Smooth muscle cell (in vitro differentiated cells): ENCODE measurements at regions not wholly inside any gene's neighbourhood (a gene's known extent, or its start where the extent isn't known, plus 50 kb on each side); places are given as distances from the start of the nearest gene placed in this dataset.

Experiments
- DNase-seq: peaks from one replicate; lab custom pipeline; 2025; ENCODE audit not compliant: unreplicated experiment; lab: John Stamatoyannopoulos, UW
- H2AFZ ChIP-seq: fragments of 200-600 bp; sonication (generic); 2 replicates; pipeline ENCODE4 v1.6.0; 2016; ENCODE audit warnings: antibody characterized with exemption, low read depth, mild to moderate bottlenecking
- H3F3A ChIP-seq: fragments of 200-600 bp; sonication (generic); 2 replicates; pipeline ENCODE4 v1.6.0; 2017; ENCODE audit warnings: antibody characterized with exemption, low read depth
- H3K27ac ChIP-seq: fragments of 200-600 bp; sonication (generic); 2 replicates; pipeline ENCODE4 v1.5.1; 2016; ENCODE audit warnings: low read depth, mild to moderate bottlenecking
- H3K27me3 ChIP-seq: fragments of 200-600 bp; sonication (generic); 2 replicates; pipeline ENCODE4 v1.6.1; 2016; ENCODE audit warnings: low read depth, mild to moderate bottlenecking
- H3K36me3 ChIP-seq: fragments of 200-600 bp; sonication (generic); 2 replicates; pipeline ENCODE4 v1.5.1; 2016; ENCODE audit warnings: low read depth
- H3K4me1 ChIP-seq: fragments of 200-600 bp; sonication (generic); 2 replicates; pipeline ENCODE4 v1.5.1; 2016; ENCODE audit warnings: low read depth
- H3K4me2 ChIP-seq: fragments of 200-600 bp; sonication (generic); 2 replicates; pipeline ENCODE4 v1.6.0; 2016; ENCODE audit warnings: mild to moderate bottlenecking
- H3K4me3 ChIP-seq: fragments of 200-600 bp; sonication (generic); 2 replicates; pipeline ENCODE4 v1.5.1; 2016; ENCODE audit warnings: mild to moderate bottlenecking
- H3K79me2 ChIP-seq: fragments of 200-600 bp; sonication (generic); 2 replicates; pipeline ENCODE4 v1.6.0; 2016; ENCODE audit warnings: low read depth, mild to moderate bottlenecking
- H3K9ac ChIP-seq: fragments of 200-600 bp; sonication (generic); 2 replicates; pipeline ENCODE4 v1.6.0; 2016; ENCODE audit warnings: low read depth
- H3K9me3 ChIP-seq: fragments of 200-600 bp; sonication (generic); replicated peaks from 2 replicates; pipeline ENCODE4 v1.5.1; 2016; ENCODE audit warnings: low read depth
- H4K20me1 ChIP-seq: fragments of 200-600 bp; sonication (generic); 2 replicates; pipeline ENCODE4 v1.6.0; 2016; ENCODE audit warnings: low read depth
- WGBS: methylation state at CpG from one replicate; pipeline ENCODE4 v1.1.7; 2016; ENCODE audit warnings: low lambda C conversion rate; 5-methylcytosine and 5-hydroxymethylcytosine counted together
- TF ChIP-seq, protein P1 (sequence below): fragments of 200-600 bp; sonication (generic); IDR thresholded peaks from 2 replicates; pipeline ENCODE4 v1.5.1; 2017; ENCODE audit warnings: borderline replicate concordance, mild to moderate bottlenecking, antibody characterized with exemption; ENCODE audit not compliant: insufficient read depth, poor library complexity, severe bottlenecking

DNA sequence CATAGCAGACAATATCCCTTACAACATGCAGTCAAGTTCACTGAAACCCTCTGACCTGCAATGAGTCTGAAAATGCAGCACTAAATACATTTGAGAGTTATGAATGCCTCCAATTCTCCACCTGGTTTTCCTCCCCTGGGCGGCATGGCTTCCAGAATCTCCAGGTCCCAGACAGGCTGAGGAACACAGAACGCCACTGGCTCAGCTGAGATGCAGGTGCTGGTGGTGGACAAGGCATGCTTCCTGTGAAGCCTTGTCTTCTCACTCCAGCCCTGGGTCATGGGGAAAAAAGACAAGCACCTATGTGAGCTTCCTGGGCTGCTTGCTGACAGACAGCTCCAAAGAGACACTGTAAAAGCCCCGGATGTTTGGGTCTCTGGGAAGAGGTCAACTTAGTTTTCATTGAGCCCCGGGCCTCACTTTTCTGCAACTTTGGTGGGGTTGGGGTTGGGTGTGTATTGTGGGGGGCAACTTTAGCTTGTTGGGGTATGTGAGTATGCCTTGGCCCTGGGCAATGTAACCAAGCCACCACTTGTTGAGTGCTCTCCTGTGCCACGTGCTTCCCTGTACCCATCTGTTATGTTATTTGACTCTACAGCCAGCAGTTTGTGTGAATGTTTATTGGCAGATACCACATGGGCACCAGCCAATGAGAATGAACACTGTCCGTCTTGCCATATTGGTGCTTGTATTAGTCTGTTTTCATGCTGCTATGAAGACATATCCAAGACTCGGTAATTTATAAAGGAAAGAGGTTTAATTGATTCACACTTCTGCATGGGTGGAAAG is 127.8 kb downstream of the EMX2 start:
- no peak overlapping the region for H2AFZ ChIP-seq
- no peak for DNase-seq
- H3K36me3 ChIP-seq = no peaks in the 10 kb centered on the region
- TF ChIP-seq, protein P1, sequence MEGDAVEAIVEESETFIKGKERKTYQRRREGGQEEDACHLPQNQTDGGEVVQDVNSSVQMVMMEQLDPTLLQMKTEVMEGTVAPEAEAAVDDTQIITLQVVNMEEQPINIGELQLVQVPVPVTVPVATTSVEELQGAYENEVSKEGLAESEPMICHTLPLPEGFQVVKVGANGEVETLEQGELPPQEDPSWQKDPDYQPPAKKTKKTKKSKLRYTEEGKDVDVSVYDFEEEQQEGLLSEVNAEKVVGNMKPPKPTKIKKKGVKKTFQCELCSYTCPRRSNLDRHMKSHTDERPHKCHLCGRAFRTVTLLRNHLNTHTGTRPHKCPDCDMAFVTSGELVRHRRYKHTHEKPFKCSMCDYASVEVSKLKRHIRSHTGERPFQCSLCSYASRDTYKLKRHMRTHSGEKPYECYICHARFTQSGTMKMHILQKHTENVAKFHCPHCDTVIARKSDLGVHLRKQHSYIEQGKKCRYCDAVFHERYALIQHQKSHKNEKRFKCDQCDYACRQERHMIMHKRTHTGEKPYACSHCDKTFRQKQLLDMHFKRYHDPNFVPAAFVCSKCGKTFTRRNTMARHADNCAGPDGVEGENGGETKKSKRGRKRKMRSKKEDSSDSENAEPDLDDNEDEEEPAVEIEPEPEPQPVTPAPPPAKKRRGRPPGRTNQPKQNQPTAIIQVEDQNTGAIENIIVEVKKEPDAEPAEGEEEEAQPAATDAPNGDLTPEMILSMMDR = no peak
- H3K9me3 ChIP-seq = no peaks in the 10 kb centered on the region
- H3K4me2 ChIP-seq = no peak overlapping the region
- no peak overlapping the region for H3K27ac ChIP-seq
- H3K79me2 ChIP-seq = no peaks in the 10 kb centered on the region
- H3F3A ChIP-seq = no peaks in the 10 kb centered on the region
- H3K9ac ChIP-seq = no peak overlapping the region
- H3K4me1 ChIP-seq = peaks cover 12% of the 10 kb centered on the region
- no peaks in the 10 kb centered on the region for H3K27me3 ChIP-seq
- no peak overlapping the region for H3K4me3 ChIP-seq
- H4K20me1 ChIP-seq = no peaks in the 10 kb centered on the region
- WGBS = 92% methylated on average over 7 of the region's 7 CpGs

GRCh38 chr10:117673230-117674010 is 130.9 kb downstream of the EMX2 start:
- H3K9ac ChIP-seq = no peak overlapping the region
- H2AFZ ChIP-seq = no peak overlapping the region
- no peak for DNase-seq
- H3K27ac ChIP-seq = no peak overlapping the region
- no peaks in the 10 kb centered on the region for H3K36me3 ChIP-seq
- no peaks in the 10 kb centered on the region for H3F3A ChIP-seq
- TF ChIP-seq, protein P1 = no peak
- WGBS = 83% methylated on average over 8 of the region's 8 CpGs
- H3K79me2 ChIP-seq = no peaks in the 10 kb centered on the region
- H3K27me3 ChIP-seq = no peaks in the 10 kb centered on the region
- H3K4me2 ChIP-seq = no peak overlapping the region
- peaks cover 12% of the 10 kb centered on the region for H3K4me1 ChIP-seq
- H3K9me3 ChIP-seq = no peaks in the 10 kb centered on the region
- no peaks in the 10 kb centered on the region for H4K20me1 ChIP-seq
- H3K4me3 ChIP-seq = no peak overlapping the region

GRCh38 chr10:117674201-117674600 is 131.7 kb downstream of the EMX2 start:
- Histone ChIP-seq H3K27me3 (no peaks in the 10 kb centered on the region), H3K9ac (no peak overlapping the region), H3K9me3 (no peaks in the 10 kb centered on the region), H3K4me2 (no peak overlapping the region), H3K4me1 (peaks cover 12% of the 10 kb centered on the region), H3K27ac (no peak overlapping the region), H3F3A (no peaks in the 10 kb centered on the region), H2AFZ (no peak overlapping the region), H3K36me3 (no peaks in the 10 kb centered on the region), H3K79me2 (no peaks in the 10 kb centered on the region), H3K4me3 (no peak overlapping the region), H4K20me1 (no peaks in the 10 kb centered on the region)
- WGBS = 64% methylated on average over 7 of the region's 7 CpGs
- DNase-seq = no peak
- TF ChIP-seq, protein P1 = no peak

GRCh38 chr10:117674646-117675045 is 132.1 kb downstream of the EMX2 start:
- Histone ChIP-seq H3K4me3 (no peak overlapping the region), H3K9me3 (no peaks in the 10 kb centered on the region), H3K36me3 (no peaks in the 10 kb centered on the region), H3F3A (no peaks in the 10 kb centered on the region), H3K27ac (no peak overlapping the region), H3K27me3 (peaks cover 3% of the 10 kb centered on the region), H3K79me2 (no peaks in the 10 kb centered on the region), H2AFZ (no peak overlapping the region), H3K4me1 (peaks cover 12% of the 10 kb centered on the region), H3K9ac (no peak overlapping the region), H3K4me2 (no peak overlapping the region), H4K20me1 (no peaks in the 10 kb centered on the region)
- TF ChIP-seq, protein P1 = no peak
- 88% methylated on average over 6 of the region's 6 CpGs for WGBS
- no peak for DNase-seq
